Uterus (tissue), 2 donors: ENCODE measurements at regions not wholly inside any gene's neighbourhood (a gene's known extent, or its start where the extent isn't known, plus 50 kb on each side); places are given as distances from the start of the nearest gene placed in this dataset.

Experiments used
- POLR2A ChIP-seq, 2 donors: fragments of 450-650 bp; IDR thresholded peaks; one replicate each; pipeline ENCODE4 v1.6.1; 2016; ENCODE audit warnings: antibody characterized with exemption in 2 of 2, mild to moderate bottlenecking in 1 of 2, moderate library complexity in 1 of 2
- TF ChIP-seq, protein P1 (sequence below), 4 experiments: fragments of 200-600 bp in 2 of 4; fragments of 450-650 bp in 2 of 4; sonication (generic) in 2 of 4; IDR thresholded peaks; one replicate each; pipeline ENCODE4 v1.5.1; 2016 to 2019; ENCODE audit warnings: antibody characterized with exemption in 4 of 4, mild to moderate bottlenecking in 2 of 4, moderate library complexity in 1 of 4

DNA sequence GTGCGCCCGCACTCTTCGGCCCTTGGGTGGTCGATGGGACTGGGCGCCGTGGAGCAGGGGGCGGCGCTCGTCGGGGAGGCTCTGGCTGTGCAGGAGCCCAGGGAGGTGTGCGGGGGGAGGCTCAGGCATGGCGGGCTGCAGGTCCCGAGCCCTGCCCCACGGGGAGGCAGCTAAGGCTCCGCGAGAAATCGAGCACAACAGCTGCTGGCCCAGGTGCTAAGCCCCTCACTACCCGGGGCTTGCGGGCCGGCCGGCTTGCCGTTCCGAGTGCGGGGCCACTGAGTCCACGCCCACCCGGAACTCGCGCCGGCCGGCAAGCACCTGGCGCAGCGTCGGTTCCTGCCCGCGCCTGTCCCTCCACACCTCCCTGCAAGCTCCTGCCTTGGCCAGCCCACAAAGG is 462.3 kb upstream of the JARID2 start:
- TF ChIP-seq, protein P1, sequence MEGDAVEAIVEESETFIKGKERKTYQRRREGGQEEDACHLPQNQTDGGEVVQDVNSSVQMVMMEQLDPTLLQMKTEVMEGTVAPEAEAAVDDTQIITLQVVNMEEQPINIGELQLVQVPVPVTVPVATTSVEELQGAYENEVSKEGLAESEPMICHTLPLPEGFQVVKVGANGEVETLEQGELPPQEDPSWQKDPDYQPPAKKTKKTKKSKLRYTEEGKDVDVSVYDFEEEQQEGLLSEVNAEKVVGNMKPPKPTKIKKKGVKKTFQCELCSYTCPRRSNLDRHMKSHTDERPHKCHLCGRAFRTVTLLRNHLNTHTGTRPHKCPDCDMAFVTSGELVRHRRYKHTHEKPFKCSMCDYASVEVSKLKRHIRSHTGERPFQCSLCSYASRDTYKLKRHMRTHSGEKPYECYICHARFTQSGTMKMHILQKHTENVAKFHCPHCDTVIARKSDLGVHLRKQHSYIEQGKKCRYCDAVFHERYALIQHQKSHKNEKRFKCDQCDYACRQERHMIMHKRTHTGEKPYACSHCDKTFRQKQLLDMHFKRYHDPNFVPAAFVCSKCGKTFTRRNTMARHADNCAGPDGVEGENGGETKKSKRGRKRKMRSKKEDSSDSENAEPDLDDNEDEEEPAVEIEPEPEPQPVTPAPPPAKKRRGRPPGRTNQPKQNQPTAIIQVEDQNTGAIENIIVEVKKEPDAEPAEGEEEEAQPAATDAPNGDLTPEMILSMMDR (IDR thresholded peaks at IDR 0.05) = no peak
- TF ChIP-seq POLR2A (IDR thresholded peaks at IDR 0.05) = no peak
